HG03558 (cell line): ENCODE measurements at regions not wholly inside any gene's neighbourhood (a gene's known extent, or its start where the extent isn't known, plus 50 kb on each side); places are given as distances from the start of the nearest gene placed in this dataset.
"Not testable (repeated sequence)": the region's sequence is repeated elsewhere in the genome, so short reads cannot be mapped to it uniquely, and the experiment has no call there.

ENCODE experiments used
- ATAC-seq: cut with Tn5 transposase; IDR thresholded peaks from one replicate; pipeline ENCODE4 v1.9.1; 2021; ENCODE audit warnings: moderate number of reproducible peaks; ENCODE audit not compliant: unreplicated experiment; ENCODE audit errors: extremely low read depth

GRCh38 chr5:124212934-124213333 is 533.5 kb downstream of the ZNF608 start:
- ATAC-seq, result no peak

- ATAC-seq, result no peak
Observed at GRCh38 chr5:124210111-124210910, 536.1 kb downstream of the ZNF608 start.

GRCh38 chr5:124207118-124207517 is 539.3 kb downstream of the ZNF608 start:
- ATAC-seq, result no peak

- no peak for ATAC-seq
Observed at GRCh38 chr5:124206540-124206939, 539.9 kb downstream of the ZNF608 start.

- ATAC-seq, result no peak
Observed at GRCh38 chr5:124203303-124203702, 543.1 kb downstream of the ZNF608 start.

- ATAC-seq, result no peak
Observed at GRCh38 chr5:124200381-124200780, 546.1 kb downstream of the ZNF608 start.

GRCh38 chr5:124199893-124200292 is 546.5 kb downstream of the ZNF608 start:
- no peak for ATAC-seq

GRCh38 chr5:124195411-124195810 is 551.0 kb downstream of the ZNF608 start:
- ATAC-seq, result no peak

GRCh38 chr5:124194282-124194681 is 552.2 kb downstream of the ZNF608 start:
- ATAC-seq, result no peak

- no peak for ATAC-seq
Observed at GRCh38 chr5:124193371-124193789, 553.1 kb downstream of the ZNF608 start.

- ATAC-seq, result no peak
Observed at GRCh38 chr5:124192716-124193115, 553.7 kb downstream of the ZNF608 start.

GRCh38 chr5:124185716-124186115 is 560.7 kb downstream of the ZNF608 start:
- no peak for ATAC-seq

- no peak for ATAC-seq
Observed at GRCh38 chr5:124182133-124182532, 564.3 kb downstream of the ZNF608 start.

GRCh38 chr5:124180875-124181461 is 565.5 kb downstream of the ZNF608 start:
- no peak for ATAC-seq

GRCh38 chr5:124180299-124180874 is 566.1 kb downstream of the ZNF608 start:
- ATAC-seq, result no peak

GRCh38 chr5:124179819-124180218 is 566.6 kb downstream of the ZNF608 start:
- ATAC-seq, result no peak

GRCh38 chr5:124178050-124178449 is 568.4 kb downstream of the ZNF608 start:
- no peak for ATAC-seq

- no peak for ATAC-seq
Observed at GRCh38 chr5:124176692-124177091, 569.7 kb downstream of the ZNF608 start.

GRCh38 chr5:124173386-124173785 is 573.1 kb downstream of the ZNF608 start:
- ATAC-seq, result no peak

GRCh38 chr5:124172389-124173003 is 573.9 kb downstream of the ZNF608 start:
- no peak for ATAC-seq

- not testable (repeated sequence) for ATAC-seq
Observed at GRCh38 chr5:124168093-124168492, 578.3 kb downstream of the ZNF608 start.
